ENCODE measurements at regions not wholly inside any gene's neighbourhood (a gene's known extent, or its start where the extent isn't known, plus 50 kb on each side); places are given as distances from the start of the nearest gene placed in this dataset.

GRCh38 chr5:118733394-118733793, 255.0 kb downstream of the DTWD2 start:
- TF ChIP-seq CTCF (IDR thresholded peaks at IDR 0.05) (no peak), POLR2A (IDR thresholded peaks at IDR 0.05) (no peak)
